ENCODE measurements at regions not wholly inside any gene's neighbourhood (a gene's known extent, or its start where the extent isn't known, plus 50 kb on each side); places are given as distances from the start of the nearest gene placed in this dataset.

- TF ChIP-seq RARB (CRISPR knock-in tag; IDR thresholded peaks at IDR 0.05) (no peak), CSRNP3 (CRISPR knock-in tag; IDR thresholded peaks at IDR 0.05) (no peak)
Measured at GRCh38 chr5:104431981-104432380, 869.4 kb upstream of the NUDT12 start (continued).

GRCh38 chr5:104431002-104431620, 868.5 kb upstream of the NUDT12 start:
- no peak for ATAC-seq
- TF ChIP-seq ZNF70 (CRISPR knock-in tag; IDR thresholded peaks at IDR 0.05): no peak
- no peak for TF ChIP-seq CSRNP3 (CRISPR knock-in tag; IDR thresholded peaks at IDR 0.05)
- TF ChIP-seq CREB5 (CRISPR knock-in tag; IDR thresholded peaks at IDR 0.05; ENCODE audit: low read depth): no peak
- TF ChIP-seq BACH2 (CRISPR knock-in tag; IDR thresholded peaks at IDR 0.05; ENCODE audit: borderline replicate concordance): no peak
- TF ChIP-seq TSHZ2 (CRISPR knock-in tag; IDR thresholded peaks at IDR 0.05): no peak
- no peak for TF ChIP-seq ESRRG (CRISPR knock-in tag; IDR thresholded peaks at IDR 0.05)
- TF ChIP-seq ZC3H10 (CRISPR knock-in tag; IDR thresholded peaks at IDR 0.05): no peak
- TF ChIP-seq ZFP30 (CRISPR knock-in tag; IDR thresholded peaks at IDR 0.05): no peak
- no peak for TF ChIP-seq CSDC2 (CRISPR knock-in tag; IDR thresholded peaks at IDR 0.05)
- no peak for TF ChIP-seq ZNF8 (CRISPR knock-in tag; IDR thresholded peaks at IDR 0.05)
- no peak for TF ChIP-seq RARB (CRISPR knock-in tag; IDR thresholded peaks at IDR 0.05)
- no peak for TF ChIP-seq TOX (CRISPR knock-in tag; IDR thresholded peaks at IDR 0.05; ENCODE audit: borderline replicate concordance)
- TF ChIP-seq ZFP3 (CRISPR knock-in tag; IDR thresholded peaks at IDR 0.05): no peak
- no peak for TF ChIP-seq ARNTL (CRISPR knock-in tag; IDR thresholded peaks at IDR 0.05; ENCODE audit: borderline replicate concordance, low read depth)
- no peak for TF ChIP-seq ISL1 (CRISPR knock-in tag; IDR thresholded peaks at IDR 0.05)

GRCh38 chr5:104429911-104430310, 867.3 kb upstream of the NUDT12 start:
- ATAC-seq: no peak
- TF ChIP-seq TSHZ2 (CRISPR knock-in tag; IDR thresholded peaks at IDR 0.05) (no peak), ZC3H10 (CRISPR knock-in tag; IDR thresholded peaks at IDR 0.05) (no peak), PATZ1 (CRISPR knock-in tag; IDR thresholded peaks at IDR 0.05; ENCODE audit: borderline replicate concordance) (no peak), GLIS3 (CRISPR knock-in tag; IDR thresholded peaks at IDR 0.05) (no peak), ZFP3 (CRISPR knock-in tag; IDR thresholded peaks at IDR 0.05) (no peak), SNAI2 (CRISPR knock-in tag; IDR thresholded peaks at IDR 0.05) (no peak)
